ENCODE measurements at regions not wholly inside any gene's neighbourhood (a gene's known extent, or its start where the extent isn't known, plus 50 kb on each side); places are given as distances from the start of the nearest gene placed in this dataset.

DNA sequence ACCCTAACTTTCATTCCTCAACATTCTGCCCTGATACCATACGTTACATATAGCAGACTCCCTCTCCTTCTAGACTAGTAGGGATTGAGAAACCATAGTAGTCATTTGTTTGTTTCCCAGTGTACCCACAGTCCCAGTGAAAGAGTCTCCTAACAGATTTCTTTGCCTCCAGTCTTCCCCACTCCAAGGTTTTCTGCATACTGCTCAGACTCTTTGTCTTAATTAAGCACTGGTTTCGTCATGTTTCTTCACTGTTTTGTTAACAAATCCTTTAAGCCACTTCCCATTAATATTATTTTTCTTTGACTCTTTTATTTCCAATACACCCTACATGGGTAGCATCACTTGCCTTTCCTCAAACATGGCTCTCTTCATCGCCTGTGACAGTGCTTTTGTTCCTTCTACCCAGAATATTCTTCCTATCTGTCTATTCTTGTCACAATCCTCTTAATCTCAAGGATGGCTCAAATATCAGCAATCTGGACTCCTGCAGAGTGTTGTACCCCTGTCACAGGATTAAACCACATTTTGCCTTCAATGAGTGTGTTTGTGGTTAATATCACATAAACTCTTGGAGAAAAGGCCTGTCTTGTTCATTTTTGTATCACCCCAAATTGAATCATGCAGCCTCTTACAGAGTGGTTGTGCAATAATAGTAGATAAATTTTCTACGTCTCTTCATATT, 92.7 kb upstream of the KLF12 start:
- H3K27me3 ChIP-seq (ENCODE audit: control insufficient read depth, insufficient read depth, low read length): no peaks in the 10 kb centered on the region
- BruUV-seq (replicated peaks): no TSS peak
- no peak for TF ChIP-seq SIN3A (IDR thresholded peaks at IDR 0.05; ENCODE audit: borderline replicate concordance, insufficient read depth, low read depth, low read length)
- TF ChIP-seq, protein P1, sequence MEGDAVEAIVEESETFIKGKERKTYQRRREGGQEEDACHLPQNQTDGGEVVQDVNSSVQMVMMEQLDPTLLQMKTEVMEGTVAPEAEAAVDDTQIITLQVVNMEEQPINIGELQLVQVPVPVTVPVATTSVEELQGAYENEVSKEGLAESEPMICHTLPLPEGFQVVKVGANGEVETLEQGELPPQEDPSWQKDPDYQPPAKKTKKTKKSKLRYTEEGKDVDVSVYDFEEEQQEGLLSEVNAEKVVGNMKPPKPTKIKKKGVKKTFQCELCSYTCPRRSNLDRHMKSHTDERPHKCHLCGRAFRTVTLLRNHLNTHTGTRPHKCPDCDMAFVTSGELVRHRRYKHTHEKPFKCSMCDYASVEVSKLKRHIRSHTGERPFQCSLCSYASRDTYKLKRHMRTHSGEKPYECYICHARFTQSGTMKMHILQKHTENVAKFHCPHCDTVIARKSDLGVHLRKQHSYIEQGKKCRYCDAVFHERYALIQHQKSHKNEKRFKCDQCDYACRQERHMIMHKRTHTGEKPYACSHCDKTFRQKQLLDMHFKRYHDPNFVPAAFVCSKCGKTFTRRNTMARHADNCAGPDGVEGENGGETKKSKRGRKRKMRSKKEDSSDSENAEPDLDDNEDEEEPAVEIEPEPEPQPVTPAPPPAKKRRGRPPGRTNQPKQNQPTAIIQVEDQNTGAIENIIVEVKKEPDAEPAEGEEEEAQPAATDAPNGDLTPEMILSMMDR (IDR thresholded peaks at IDR 0.05): no peak
- TF ChIP-seq, protein P2, sequence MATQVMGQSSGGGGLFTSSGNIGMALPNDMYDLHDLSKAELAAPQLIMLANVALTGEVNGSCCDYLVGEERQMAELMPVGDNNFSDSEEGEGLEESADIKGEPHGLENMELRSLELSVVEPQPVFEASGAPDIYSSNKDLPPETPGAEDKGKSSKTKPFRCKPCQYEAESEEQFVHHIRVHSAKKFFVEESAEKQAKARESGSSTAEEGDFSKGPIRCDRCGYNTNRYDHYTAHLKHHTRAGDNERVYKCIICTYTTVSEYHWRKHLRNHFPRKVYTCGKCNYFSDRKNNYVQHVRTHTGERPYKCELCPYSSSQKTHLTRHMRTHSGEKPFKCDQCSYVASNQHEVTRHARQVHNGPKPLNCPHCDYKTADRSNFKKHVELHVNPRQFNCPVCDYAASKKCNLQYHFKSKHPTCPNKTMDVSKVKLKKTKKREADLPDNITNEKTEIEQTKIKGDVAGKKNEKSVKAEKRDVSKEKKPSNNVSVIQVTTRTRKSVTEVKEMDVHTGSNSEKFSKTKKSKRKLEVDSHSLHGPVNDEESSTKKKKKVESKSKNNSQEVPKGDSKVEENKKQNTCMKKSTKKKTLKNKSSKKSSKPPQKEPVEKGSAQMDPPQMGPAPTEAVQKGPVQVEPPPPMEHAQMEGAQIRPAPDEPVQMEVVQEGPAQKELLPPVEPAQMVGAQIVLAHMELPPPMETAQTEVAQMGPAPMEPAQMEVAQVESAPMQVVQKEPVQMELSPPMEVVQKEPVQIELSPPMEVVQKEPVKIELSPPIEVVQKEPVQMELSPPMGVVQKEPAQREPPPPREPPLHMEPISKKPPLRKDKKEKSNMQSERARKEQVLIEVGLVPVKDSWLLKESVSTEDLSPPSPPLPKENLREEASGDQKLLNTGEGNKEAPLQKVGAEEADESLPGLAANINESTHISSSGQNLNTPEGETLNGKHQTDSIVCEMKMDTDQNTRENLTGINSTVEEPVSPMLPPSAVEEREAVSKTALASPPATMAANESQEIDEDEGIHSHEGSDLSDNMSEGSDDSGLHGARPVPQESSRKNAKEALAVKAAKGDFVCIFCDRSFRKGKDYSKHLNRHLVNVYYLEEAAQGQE (IDR thresholded peaks at IDR 0.05; ENCODE audit: insufficient read depth in 1 of 2, low read depth in 2 of 2, low read length in 1 of 2): no peak
- TF ChIP-seq POLR2AphosphoS5 (IDR thresholded peaks at IDR 0.05; ENCODE audit: low read depth, low read length): no peak
- TF ChIP-seq TCF7L2 (IDR thresholded peaks at IDR 0.05; ENCODE audit: low read depth, low read length): no peak
- in situ Hi-C loops (cut with HindIII; ENCODE audit: low pct_unique_long_range_greater_than_20kb, low sequenced_read_pairs): no loop called here
- no peaks in the 10 kb centered on the region for H3K9me3 ChIP-seq (ENCODE audit: control insufficient read depth, insufficient read depth, low read depth, low read length)
- H3K4me1 ChIP-seq (ENCODE audit: control insufficient read depth, insufficient read depth, low read length): no peaks in the 10 kb centered on the region
- ChIA-PET POLR2A (no interaction called here), CTCF (no interaction called here)
- no peak overlapping the region for H3K4me3 ChIP-seq (ENCODE audit: low read depth in 2 of 2, low read length in 2 of 2)
- intact Hi-C loops (cut with micrococcal nuclease; ENCODE audit: unreplicated experiment): no loop called here
- no peaks in the 10 kb centered on the region for H3K36me3 ChIP-seq (ENCODE audit: control insufficient read depth, insufficient read depth, low read length)
- ATAC-seq (no peak), DNase-seq (ENCODE audit: low read depth, low spot score) (no peak)
- H3K27ac ChIP-seq (ENCODE audit: low read length): no peak overlapping the region

DNA sequence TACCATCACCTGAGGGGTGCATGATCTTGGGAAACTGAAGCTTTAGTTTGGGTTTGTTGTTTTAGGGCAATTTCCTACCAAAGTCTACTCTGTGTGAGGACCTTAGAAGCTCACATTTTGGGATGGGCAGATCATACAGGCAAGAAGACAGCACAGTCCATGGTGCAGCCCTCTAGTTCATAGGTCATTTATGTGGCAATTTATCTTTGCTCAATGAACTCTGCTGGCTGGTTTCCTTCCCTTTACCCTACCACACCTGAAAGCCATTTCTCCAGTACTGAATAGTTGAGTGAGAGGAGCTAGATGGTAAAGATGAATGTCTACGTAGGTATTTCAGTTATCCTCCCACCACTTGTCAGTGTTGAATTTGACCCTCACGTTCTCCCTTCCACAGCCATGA, 87.5 kb upstream of the KLF12 start:
- no peaks in the 10 kb centered on the region for H3K9me3 ChIP-seq (ENCODE audit: control insufficient read depth, insufficient read depth, low read depth, low read length)
- H3K4me1 ChIP-seq (ENCODE audit: control insufficient read depth, insufficient read depth, low read length): no peaks in the 10 kb centered on the region
- ATAC-seq (no peak), DNase-seq (ENCODE audit: low read depth, low spot score) (no peak)
- TF ChIP-seq TCF7L2 (IDR thresholded peaks at IDR 0.05; ENCODE audit: low read depth, low read length) (no peak), SIN3A (IDR thresholded peaks at IDR 0.05; ENCODE audit: borderline replicate concordance, insufficient read depth, low read depth, low read length) (no peak), POLR2AphosphoS5 (IDR thresholded peaks at IDR 0.05; ENCODE audit: low read depth, low read length) (no peak)
- TF ChIP-seq, protein P1 (IDR thresholded peaks at IDR 0.05): no peak
- TF ChIP-seq, protein P2 (IDR thresholded peaks at IDR 0.05; ENCODE audit: insufficient read depth in 1 of 2, low read depth in 2 of 2, low read length in 1 of 2): no peak
- in situ Hi-C loops (cut with HindIII; ENCODE audit: low pct_unique_long_range_greater_than_20kb, low sequenced_read_pairs): no loop called here
- no peak overlapping the region for H3K27ac ChIP-seq (ENCODE audit: low read length)
- ChIA-PET CTCF (no interaction called here), POLR2A (no interaction called here)
- no TSS peak for BruUV-seq (replicated peaks)
- no peaks in the 10 kb centered on the region for H3K27me3 ChIP-seq (ENCODE audit: control insufficient read depth, insufficient read depth, low read length)
- intact Hi-C loops (cut with micrococcal nuclease; ENCODE audit: unreplicated experiment): no loop called here
- H3K4me3 ChIP-seq (ENCODE audit: low read depth in 2 of 2, low read length in 2 of 2): no peak overlapping the region
- no peaks in the 10 kb centered on the region for H3K36me3 ChIP-seq (ENCODE audit: control insufficient read depth, insufficient read depth, low read length)

Data from Panc1 (cell line).